ENCODE measurements at regions not wholly inside any gene's neighbourhood (a gene's known extent, or its start where the extent isn't known, plus 50 kb on each side); places are given as distances from the start of the nearest gene placed in this dataset.

DNA sequence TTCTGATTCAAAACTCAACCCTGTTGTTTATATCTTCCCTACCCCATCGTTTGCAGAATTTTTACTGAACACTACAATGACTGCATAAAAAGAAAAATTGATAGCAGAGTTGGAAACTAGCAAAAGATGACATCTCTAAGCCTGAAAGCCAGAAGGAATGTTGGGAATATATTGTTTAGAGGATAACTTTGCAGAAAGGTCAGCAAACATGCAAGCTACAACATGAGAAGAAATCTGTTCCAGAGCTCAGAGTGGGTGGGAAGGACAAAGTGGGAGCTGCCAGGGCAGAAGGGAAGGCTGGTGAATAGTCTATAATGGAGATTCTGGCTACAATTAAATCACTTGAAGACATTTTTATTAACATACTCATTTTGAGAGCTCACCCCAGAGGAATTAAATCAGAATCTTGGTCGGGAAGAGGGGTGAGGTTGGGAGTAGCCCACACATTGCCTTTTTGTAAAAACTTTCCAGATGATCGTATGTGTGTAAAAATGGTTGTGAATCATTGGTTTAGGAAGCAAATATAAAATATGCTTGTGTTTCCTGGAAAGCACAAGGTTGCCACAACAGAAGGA, 574.8 kb downstream of the FLRT2 start:
- Mint-ChIP-seq H3K9me3 (peaks cover 12% of the 10 kb centered on the region), H3K4me3 (no peak overlapping the region), H3K27ac (no peak overlapping the region), H3K4me1 (no peaks in the 10 kb centered on the region), H3K36me3 (ENCODE audit: low read depth) (peaks cover 4% of the 10 kb centered on the region), H3K27me3 (no peaks in the 10 kb centered on the region)
- DNase-seq (no peak), ATAC-seq (ENCODE audit: low read depth) (no peak)
- intact Hi-C loops (cut with micrococcal nuclease), result no loop called here
- TF ChIP-seq, protein P1, sequence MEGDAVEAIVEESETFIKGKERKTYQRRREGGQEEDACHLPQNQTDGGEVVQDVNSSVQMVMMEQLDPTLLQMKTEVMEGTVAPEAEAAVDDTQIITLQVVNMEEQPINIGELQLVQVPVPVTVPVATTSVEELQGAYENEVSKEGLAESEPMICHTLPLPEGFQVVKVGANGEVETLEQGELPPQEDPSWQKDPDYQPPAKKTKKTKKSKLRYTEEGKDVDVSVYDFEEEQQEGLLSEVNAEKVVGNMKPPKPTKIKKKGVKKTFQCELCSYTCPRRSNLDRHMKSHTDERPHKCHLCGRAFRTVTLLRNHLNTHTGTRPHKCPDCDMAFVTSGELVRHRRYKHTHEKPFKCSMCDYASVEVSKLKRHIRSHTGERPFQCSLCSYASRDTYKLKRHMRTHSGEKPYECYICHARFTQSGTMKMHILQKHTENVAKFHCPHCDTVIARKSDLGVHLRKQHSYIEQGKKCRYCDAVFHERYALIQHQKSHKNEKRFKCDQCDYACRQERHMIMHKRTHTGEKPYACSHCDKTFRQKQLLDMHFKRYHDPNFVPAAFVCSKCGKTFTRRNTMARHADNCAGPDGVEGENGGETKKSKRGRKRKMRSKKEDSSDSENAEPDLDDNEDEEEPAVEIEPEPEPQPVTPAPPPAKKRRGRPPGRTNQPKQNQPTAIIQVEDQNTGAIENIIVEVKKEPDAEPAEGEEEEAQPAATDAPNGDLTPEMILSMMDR (IDR thresholded peaks at IDR 0.05), result no peak
- CTCF ChIA-PET, result no interaction called here
- POLR2A ChIA-PET, result no interaction called here

DNA sequence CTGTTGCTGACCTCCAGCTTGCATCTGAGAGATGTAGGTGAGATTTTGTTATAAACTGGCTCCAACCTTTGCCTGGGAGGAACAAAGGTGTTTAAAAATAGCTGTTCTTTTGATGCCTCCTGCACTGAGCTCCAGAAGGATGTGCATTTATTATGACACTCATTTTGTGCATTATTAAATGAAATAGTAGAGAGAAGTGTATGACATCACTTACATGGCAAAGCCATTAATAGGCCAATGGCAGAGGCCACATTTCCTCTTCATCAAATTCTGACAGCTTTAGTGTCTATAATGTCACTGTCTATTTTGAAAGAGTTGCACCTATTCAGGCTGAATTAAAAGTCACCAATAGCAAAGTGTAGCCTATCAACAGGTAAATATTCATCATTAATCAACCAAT, 564.6 kb downstream of the FLRT2 start:
- Mint-ChIP-seq H3K36me3 (ENCODE audit: low read depth) (no peaks in the 10 kb centered on the region), H3K4me1 (no peaks in the 10 kb centered on the region), H3K27ac (no peak overlapping the region), H3K4me3 (no peak overlapping the region), H3K27me3 (no peaks in the 10 kb centered on the region), H3K9me3 (peaks cover 2% of the 10 kb centered on the region)
- intact Hi-C loops (cut with micrococcal nuclease), result no loop called here
- TF ChIP-seq, protein P1 (IDR thresholded peaks at IDR 0.05), result no peak
- CTCF ChIA-PET, result no interaction called here
- POLR2A ChIA-PET, result no interaction called here
- DNase-seq (no peak), ATAC-seq (ENCODE audit: low read depth) (no peak)

DNA sequence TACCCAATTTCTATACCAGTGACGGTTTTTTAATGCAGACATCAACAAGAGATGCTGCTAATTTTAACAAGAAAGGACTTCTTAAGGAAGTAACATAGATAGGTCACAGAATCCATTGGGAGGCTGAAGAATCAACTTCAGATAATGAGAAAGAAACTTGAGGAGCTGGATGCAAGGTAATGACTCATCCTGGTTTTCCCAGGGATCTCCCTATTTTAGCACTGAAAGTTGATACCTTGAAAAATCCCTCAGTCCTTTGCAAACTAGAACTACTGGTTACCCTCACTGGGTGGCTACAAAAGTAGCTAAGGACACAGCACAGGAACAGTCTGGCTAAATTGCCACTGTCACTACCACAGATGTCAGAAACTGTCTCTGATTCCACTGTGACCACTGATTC, 561.9 kb downstream of the FLRT2 start:
- Mint-ChIP-seq H3K27ac (no peak overlapping the region), H3K36me3 (ENCODE audit: low read depth) (no peaks in the 10 kb centered on the region), H3K9me3 (peaks cover 2% of the 10 kb centered on the region), H3K4me3 (no peak overlapping the region), H3K27me3 (no peaks in the 10 kb centered on the region), H3K4me1 (peaks cover 5% of the 10 kb centered on the region)
- intact Hi-C loops (cut with micrococcal nuclease), result no loop called here
- TF ChIP-seq, protein P1 (IDR thresholded peaks at IDR 0.05), result no peak
- DNase-seq (no peak), ATAC-seq (ENCODE audit: low read depth) (no peak)
- ChIA-PET POLR2A (no interaction called here), CTCF (no interaction called here)

DNA sequence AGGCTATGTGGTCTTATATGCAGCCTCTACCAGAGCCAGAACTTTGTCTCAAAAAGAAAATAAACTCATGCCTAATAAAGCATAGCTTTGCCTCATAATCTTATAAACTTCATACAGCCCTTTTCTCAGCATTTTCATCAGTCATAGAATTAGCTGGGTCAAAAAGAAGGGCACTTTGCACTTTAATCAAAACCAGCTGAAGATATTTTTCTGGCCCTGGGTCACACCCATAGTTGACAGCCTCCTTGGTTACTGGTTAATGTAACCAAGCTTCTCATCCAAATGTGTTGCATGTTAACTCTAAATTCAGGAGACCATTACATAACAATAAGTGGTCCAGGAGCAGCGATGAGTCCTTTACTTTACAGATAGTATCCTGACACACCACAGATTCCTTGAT, 558.2 kb downstream of the FLRT2 start:
- Mint-ChIP-seq H3K9me3 (peaks cover 2% of the 10 kb centered on the region), H3K27ac (no peak overlapping the region), H3K36me3 (ENCODE audit: low read depth) (no peaks in the 10 kb centered on the region), H3K27me3 (no peaks in the 10 kb centered on the region), H3K4me3 (no peak overlapping the region), H3K4me1 (peaks cover 15% of the 10 kb centered on the region)
- TF ChIP-seq, protein P1 (IDR thresholded peaks at IDR 0.05), result no peak
- ChIA-PET CTCF (no interaction called here), POLR2A (no interaction called here)
- intact Hi-C loops (cut with micrococcal nuclease), result no loop called here
- ATAC-seq (ENCODE audit: low read depth) (no peak), DNase-seq (no peak)

- Mint-ChIP-seq H3K4me3 (no peak overlapping the region), H3K36me3 (ENCODE audit: low read depth) (no peaks in the 10 kb centered on the region), H3K27me3 (no peaks in the 10 kb centered on the region), H3K9me3 (peaks cover 4% of the 10 kb centered on the region), H3K4me1 (peaks cover 17% of the 10 kb centered on the region), H3K27ac (no peak overlapping the region)
- ATAC-seq (ENCODE audit: low read depth), result no peak
- CTCF ChIA-PET, result no interaction called here
- TF ChIP-seq, protein P1 (IDR thresholded peaks at IDR 0.05), result no peak
- no peak for DNase-seq
- intact Hi-C loops (cut with micrococcal nuclease), result no loop called here
- POLR2A ChIA-PET, result no interaction called here
These were observed 557.4 kb downstream of the FLRT2 start for GRCh38 chr14:86087377-86087776.
